ENCODE measurements at regions not wholly inside any gene's neighbourhood (a gene's known extent, or its start where the extent isn't known, plus 50 kb on each side); places are given as distances from the start of the nearest gene placed in this dataset.
"Not testable (repeated sequence)": the region's sequence is repeated elsewhere in the genome, so short reads cannot be mapped to it uniquely, and the experiment has no call there.

GRCh38 chr10:90096196-90096595, 394.8 kb downstream of the KIF20B start:
- ChIA-PET POLR2A (no interaction called here), CTCF (no interaction called here)
- Mint-ChIP-seq H3K9me3 (no peaks in the 10 kb centered on the region; the same call in 1 of the 2 replicates), H3K4me3 (no peak overlapping the region), H3K36me3 (0 out of 2 replicates have a peak, but pooled peaks cover 3% of the 10 kb centered on the region), H3K4me1 (peaks cover 52% of the 10 kb centered on the region), H3K27me3 (ENCODE audit: low read depth) (no peaks in the 10 kb centered on the region), H3K27ac (no peak overlapping the region)
- no peak for ATAC-seq
- DNase-seq (ENCODE audit: low spot score), result no peak
- TF ChIP-seq JAZF1 (CRISPR knock-in tag; IDR thresholded peaks at IDR 0.05) (no peak), FOXP1 (CRISPR knock-in tag; IDR thresholded peaks at IDR 0.05; ENCODE audit: borderline replicate concordance) (no peak), CREM (CRISPR knock-in tag; IDR thresholded peaks at IDR 0.05) (no peak), MXD4 (CRISPR knock-in tag; IDR thresholded peaks at IDR 0.05; ENCODE audit: borderline replicate concordance) (no peak), ZBTB21 (CRISPR knock-in tag; IDR thresholded peaks at IDR 0.05; ENCODE audit: borderline replicate concordance) (no peak), EMX1 (CRISPR knock-in tag; IDR thresholded peaks at IDR 0.05) (no peak), AR (CRISPR knock-in tag; IDR thresholded peaks at IDR 0.05) (no peak)

GRCh38 chr10:90107581-90107980, 406.2 kb downstream of the KIF20B start:
- H3K4me1 Mint-ChIP-seq; POLR2A ChIA-PET; ATAC-seq; H3K36me3 Mint-ChIP-seq; H3K27ac Mint-ChIP-seq; CTCF ChIA-PET; DNase-seq (ENCODE audit: low spot score); H3K27me3 Mint-ChIP-seq (ENCODE audit: low read depth); H3K4me3 Mint-ChIP-seq: not testable (repeated sequence)
- H3K9me3 Mint-ChIP-seq, result peaks cover 14% of the 10 kb centered on the region

GRCh38 chr10:90111671-90112070, 410.3 kb downstream of the KIF20B start:
- POLR2A ChIA-PET, result no interaction called here
- no peak for TF ChIP-seq ZBTB43 (CRISPR knock-in tag; IDR thresholded peaks at IDR 0.05)
- no peak for TF ChIP-seq TEAD4 (CRISPR knock-in tag; IDR thresholded peaks at IDR 0.05)
- no peak for TF ChIP-seq CREB1 (CRISPR knock-in tag; IDR thresholded peaks at IDR 0.05)
- no peak for TF ChIP-seq ATF6 (CRISPR knock-in tag; IDR thresholded peaks at IDR 0.05)
- TF ChIP-seq FOXK1 (CRISPR knock-in tag; IDR thresholded peaks at IDR 0.05), result no peak
- no peak for TF ChIP-seq ZNF396 (CRISPR knock-in tag; IDR thresholded peaks at IDR 0.05; ENCODE audit: borderline replicate concordance)
- TF ChIP-seq FOXJ3 (CRISPR knock-in tag; IDR thresholded peaks at IDR 0.05; ENCODE audit: borderline replicate concordance), result no peak
- no peak for TF ChIP-seq ZNF281 (CRISPR knock-in tag; IDR thresholded peaks at IDR 0.05)
- TF ChIP-seq TEAD1 (CRISPR knock-in tag; IDR thresholded peaks at IDR 0.05), result no peak
- TF ChIP-seq NFATC4 (CRISPR knock-in tag; IDR thresholded peaks at IDR 0.05), result no peak
- no peak for TF ChIP-seq E2F4 (CRISPR knock-in tag; IDR thresholded peaks at IDR 0.05; ENCODE audit: borderline replicate concordance, low read depth)
- DNase-seq (ENCODE audit: low spot score), result no peak
- Mint-ChIP-seq H3K36me3 (peaks cover 15% of the 10 kb centered on the region), H3K27ac (no peak overlapping the region), H3K9me3 (peaks cover 31% of the 10 kb centered on the region), H3K27me3 (ENCODE audit: low read depth) (no peaks in the 10 kb centered on the region), H3K4me1 (peaks cover 3% of the 10 kb centered on the region; the same call in 1 of the 2 replicates), H3K4me3 (no peak overlapping the region)
- no peak for ATAC-seq
- CTCF ChIA-PET, result no interaction called here

Data from WTC11 (cell line).